ENCODE measurements at regions not wholly inside any gene's neighbourhood (a gene's known extent, or its start where the extent isn't known, plus 50 kb on each side); places are given as distances from the start of the nearest gene placed in this dataset.

- H4K8ac ChIP-seq (ENCODE audit: low read depth, low read length): no peak overlapping the region
- no peak overlapping the region for H4K12ac ChIP-seq (ENCODE audit: low read depth, low read length)
- H2BK12ac ChIP-seq (ENCODE audit: low read length): no peak overlapping the region
- no peak overlapping the region for H3K4ac ChIP-seq (ENCODE audit: low read depth, low read length)
- H2BK120ac ChIP-seq (ENCODE audit: insufficient read depth, low read length, poor library complexity): no peak overlapping the region
- H2AK5ac ChIP-seq (ENCODE audit: low read length): no peak overlapping the region
- no peak overlapping the region for H2BK5ac ChIP-seq (ENCODE audit: low read depth, low read length, poor library complexity)
- H4K91ac ChIP-seq (ENCODE audit: low read depth, low read length): no peak overlapping the region
- no peak overlapping the region for H3K18ac ChIP-seq (ENCODE audit: low read length)
- H3K27me3 ChIP-seq (ENCODE audit: insufficient read depth, low read length): no peaks in the 10 kb centered on the region
- H3K36me3 ChIP-seq (ENCODE audit: control insufficient read depth in 1 of 2, insufficient read depth in 2 of 2, low read length in 2 of 2): no peaks in the 10 kb centered on the region
- H3K23ac ChIP-seq (ENCODE audit: low read length): no peak overlapping the region
- no peak overlapping the region for H3K4me2 ChIP-seq (ENCODE audit: low read length)
- no peaks in the 10 kb centered on the region for H3K4me1 ChIP-seq (ENCODE audit: control insufficient read depth in 1 of 2, insufficient read depth in 2 of 2, low read length in 2 of 2)
- H3K27ac ChIP-seq (ENCODE audit: low read depth, low read length): no peak overlapping the region
- no peaks in the 10 kb centered on the region for H3K79me1 ChIP-seq (ENCODE audit: low read length)
- H3K79me2 ChIP-seq (ENCODE audit: control insufficient read depth, insufficient read depth, low read length, poor library complexity): no peaks in the 10 kb centered on the region
- WGBS (ENCODE audit: extremely low coverage, insufficient coverage, insufficient read length): no CpG with 5 or more reads among the region's 3 CpGs
- no peak overlapping the region for H3K14ac ChIP-seq (ENCODE audit: low read length)
- H3K4me3 ChIP-seq (ENCODE audit: low read depth, low read length): no peak overlapping the region
- DNase-seq: no peak
- no peak overlapping the region for H3K9ac ChIP-seq (ENCODE audit: low read length)
- peaks cover 7% of the 10 kb centered on the region for H3K9me3 ChIP-seq (ENCODE audit: insufficient read depth, low read depth, low read length)
- no peak overlapping the region for H2AFZ ChIP-seq (ENCODE audit: insufficient read depth, low read length, poor library complexity)
These were observed 608.0 kb upstream of the ACO1 start for GRCh38 chr9:31776471-31776870.

- DNase-seq: no peak
- Histone ChIP-seq H3K79me2 (ENCODE audit: control insufficient read depth, insufficient read depth, low read length, poor library complexity) (no peaks in the 10 kb centered on the region), H3K4me3 (ENCODE audit: low read depth, low read length) (no peak overlapping the region), H2BK12ac (ENCODE audit: low read length) (no peak overlapping the region), H3K79me1 (ENCODE audit: low read length) (no peaks in the 10 kb centered on the region), H4K91ac (ENCODE audit: low read depth, low read length) (no peak overlapping the region), H3K23ac (ENCODE audit: low read length) (no peak overlapping the region), H3K18ac (ENCODE audit: low read length) (no peak overlapping the region), H2AFZ (ENCODE audit: insufficient read depth, low read length, poor library complexity) (no peak overlapping the region), H3K4ac (ENCODE audit: low read depth, low read length) (no peak overlapping the region), H3K9me3 (ENCODE audit: insufficient read depth, low read depth, low read length) (peaks cover 4% of the 10 kb centered on the region), H3K14ac (ENCODE audit: low read length) (no peak overlapping the region), H4K12ac (ENCODE audit: low read depth, low read length) (no peak overlapping the region), H3K4me1 (ENCODE audit: control insufficient read depth in 1 of 2, insufficient read depth in 2 of 2, low read length in 2 of 2) (no peaks in the 10 kb centered on the region), H3K9ac (ENCODE audit: low read length) (no peak overlapping the region), H3K4me2 (ENCODE audit: low read length) (no peak overlapping the region), H3K27me3 (ENCODE audit: insufficient read depth, low read length) (no peaks in the 10 kb centered on the region), H2AK5ac (ENCODE audit: low read length) (no peak overlapping the region), H3K36me3 (ENCODE audit: control insufficient read depth in 1 of 2, insufficient read depth in 2 of 2, low read length in 2 of 2) (no peaks in the 10 kb centered on the region), H4K8ac (ENCODE audit: low read depth, low read length) (no peak overlapping the region), H3K27ac (ENCODE audit: low read depth, low read length) (no peak overlapping the region), H2BK5ac (ENCODE audit: low read depth, low read length, poor library complexity) (no peak overlapping the region), H2BK120ac (ENCODE audit: insufficient read depth, low read length, poor library complexity) (no peak overlapping the region)
- WGBS (ENCODE audit: extremely low coverage, insufficient coverage, insufficient read length): no CpG with 5 or more reads among the region's 2 CpGs
These were observed 601.0 kb upstream of the ACO1 start for GRCh38 chr9:31783491-31783890.

- Histone ChIP-seq H4K91ac (ENCODE audit: low read depth, low read length) (no peak overlapping the region), H3K79me1 (ENCODE audit: low read length) (no peaks in the 10 kb centered on the region), H2AK5ac (ENCODE audit: low read length) (no peak overlapping the region), H3K18ac (ENCODE audit: low read length) (no peak overlapping the region), H4K8ac (ENCODE audit: low read depth, low read length) (no peak overlapping the region), H3K23ac (ENCODE audit: low read length) (no peak overlapping the region), H3K4ac (ENCODE audit: low read depth, low read length) (no peak overlapping the region), H2AFZ (ENCODE audit: insufficient read depth, low read length, poor library complexity) (no peak overlapping the region), H3K36me3 (ENCODE audit: control insufficient read depth in 1 of 2, insufficient read depth in 2 of 2, low read length in 2 of 2) (no peaks in the 10 kb centered on the region), H3K4me2 (ENCODE audit: low read length) (no peak overlapping the region), H3K9me3 (ENCODE audit: insufficient read depth, low read depth, low read length) (peaks cover 2% of the 10 kb centered on the region), H3K79me2 (ENCODE audit: control insufficient read depth, insufficient read depth, low read length, poor library complexity) (no peaks in the 10 kb centered on the region), H3K4me3 (ENCODE audit: low read depth, low read length) (no peak overlapping the region), H3K14ac (ENCODE audit: low read length) (no peak overlapping the region), H4K12ac (ENCODE audit: low read depth, low read length) (no peak overlapping the region), H3K27me3 (ENCODE audit: insufficient read depth, low read length) (no peaks in the 10 kb centered on the region), H3K9ac (ENCODE audit: low read length) (no peak overlapping the region), H2BK12ac (ENCODE audit: low read length) (no peak overlapping the region), H2BK120ac (ENCODE audit: insufficient read depth, low read length, poor library complexity) (no peak overlapping the region), H3K27ac (ENCODE audit: low read depth, low read length) (no peak overlapping the region), H2BK5ac (ENCODE audit: low read depth, low read length, poor library complexity) (no peak overlapping the region), H3K4me1 (ENCODE audit: control insufficient read depth in 1 of 2, insufficient read depth in 2 of 2, low read length in 2 of 2) (no peaks in the 10 kb centered on the region)
- no CpG with 5 or more reads among the region's 8 CpGs for WGBS (ENCODE audit: extremely low coverage, insufficient coverage, insufficient read length)
- peak; percentile 56 to 63 for DNase-seq
These were observed 593.7 kb upstream of the ACO1 start for GRCh38 chr9:31790720-31791119.

GRCh38 chr9:31799953-31800609, 584.4 kb upstream of the ACO1 start:
- no peaks in the 10 kb centered on the region for H3K9me3 ChIP-seq (ENCODE audit: insufficient read depth, low read depth, low read length)
- no peaks in the 10 kb centered on the region for H3K79me1 ChIP-seq (ENCODE audit: low read length)
- no peak overlapping the region for H3K23ac ChIP-seq (ENCODE audit: low read length)
- no peak overlapping the region for H3K18ac ChIP-seq (ENCODE audit: low read length)
- H3K9ac ChIP-seq (ENCODE audit: low read length): no peak overlapping the region
- H4K91ac ChIP-seq (ENCODE audit: low read depth, low read length): no peak overlapping the region
- H2BK12ac ChIP-seq (ENCODE audit: low read length): no peak overlapping the region
- H4K12ac ChIP-seq (ENCODE audit: low read depth, low read length): no peak overlapping the region
- no peak overlapping the region for H2AK5ac ChIP-seq (ENCODE audit: low read length)
- no peak overlapping the region for H3K4ac ChIP-seq (ENCODE audit: low read depth, low read length)
- no peak overlapping the region for H3K4me3 ChIP-seq (ENCODE audit: low read depth, low read length)
- no CpG with 5 or more reads among the region's 2 CpGs for WGBS (ENCODE audit: extremely low coverage, insufficient coverage, insufficient read length)
- no peak overlapping the region for H3K14ac ChIP-seq (ENCODE audit: low read length)
- H3K27ac ChIP-seq (ENCODE audit: low read depth, low read length): no peak overlapping the region
- H3K4me1 ChIP-seq (ENCODE audit: control insufficient read depth in 1 of 2, insufficient read depth in 2 of 2, low read length in 2 of 2): no peaks in the 10 kb centered on the region
- H2BK5ac ChIP-seq (ENCODE audit: low read depth, low read length, poor library complexity): no peak overlapping the region
- H3K79me2 ChIP-seq (ENCODE audit: control insufficient read depth, insufficient read depth, low read length, poor library complexity): no peaks in the 10 kb centered on the region
- H2AFZ ChIP-seq (ENCODE audit: insufficient read depth, low read length, poor library complexity): no peak overlapping the region
- H3K4me2 ChIP-seq (ENCODE audit: low read length): no peak overlapping the region
- no peak overlapping the region for H2BK120ac ChIP-seq (ENCODE audit: insufficient read depth, low read length, poor library complexity)
- no peak overlapping the region for H4K8ac ChIP-seq (ENCODE audit: low read depth, low read length)
- peak in 1 of 2 donors; percentile 37 for DNase-seq
- no peaks in the 10 kb centered on the region for H3K36me3 ChIP-seq (ENCODE audit: control insufficient read depth in 1 of 2, insufficient read depth in 2 of 2, low read length in 2 of 2)
- no peaks in the 10 kb centered on the region for H3K27me3 ChIP-seq (ENCODE audit: insufficient read depth, low read length)
